Neuronal stem cell (in vitro differentiated cells): ENCODE measurements at regions not wholly inside any gene's neighbourhood (a gene's known extent, or its start where the extent isn't known, plus 50 kb on each side); places are given as distances from the start of the nearest gene placed in this dataset.

Experiments used
- DNase-seq: peaks from one replicate; pipeline ENCODE4 v3.0.0-alpha.2; 2013; ENCODE audit warnings: low spot score
- H2AFZ ChIP-seq: one replicate; pipeline ENCODE4 v1.6.1; 2013; ENCODE audit warnings: mild to moderate bottlenecking, low read length, inconsistent platforms
- H2AK5ac ChIP-seq: 2 replicates; pipeline ENCODE4 v1.6.1; 2013; ENCODE audit warnings: low read depth, mild to moderate bottlenecking, inconsistent platforms, low read length, moderate library complexity, mixed read lengths
- H2BK120ac ChIP-seq: 2 replicates; pipeline ENCODE4 v1.6.1; 2013; ENCODE audit warnings: low read depth, mild to moderate bottlenecking, inconsistent platforms, low read length, moderate library complexity, mixed read lengths
- H2BK12ac ChIP-seq: one replicate; pipeline ENCODE4 v1.6.1; 2013; ENCODE audit warnings: low read length, inconsistent platforms
- H2BK15ac ChIP-seq: 2 replicates; pipeline ENCODE4 v1.6.1; 2013; ENCODE audit warnings: mild to moderate bottlenecking, low read length, inconsistent platforms, mixed read lengths
- H2BK5ac ChIP-seq: one replicate; pipeline ENCODE4 v1.6.1; 2013; ENCODE audit warnings: inconsistent platforms, mild to moderate bottlenecking, low read length, moderate library complexity
- H3K14ac ChIP-seq: one replicate; pipeline ENCODE4 v1.6.1; 2013; ENCODE audit warnings: low read length, inconsistent platforms
- H3K18ac ChIP-seq: 2 replicates; pipeline ENCODE4 v1.6.1; 2013; ENCODE audit warnings: low read length, inconsistent platforms
- H3K23ac ChIP-seq: 2 replicates; pipeline ENCODE4 v1.6.1; 2013; ENCODE audit warnings: low read depth, mild to moderate bottlenecking, mixed read lengths, low read length, inconsistent platforms; ENCODE audit not compliant: poor library complexity
- H3K27ac ChIP-seq: replicated peaks from 3 replicates; pipeline ENCODE4 v1.5.1; 2013; ENCODE audit warnings: low read length, inconsistent platforms
- H3K27me3 ChIP-seq, 3 experiments: 2 replicates each; pipeline ENCODE4 v1.6.1; 2013; ENCODE audit warnings: low read length in 3 of 3, mild to moderate bottlenecking in 2 of 3, inconsistent platforms in 1 of 3, low read depth in 1 of 3, mixed read lengths in 1 of 3, moderate library complexity in 1 of 3; ENCODE audit not compliant: control insufficient read depth in 3 of 3, insufficient read depth in 3 of 3
- H3K36me3 ChIP-seq, 2 donors: replicated peaks in 1 of 2; 2 replicates each; pipeline ENCODE4 v1.6.1; 2013; ENCODE audit warnings: low read length in 2 of 2; ENCODE audit not compliant: control insufficient read depth in 2 of 2, insufficient read depth in 2 of 2
- H3K4ac ChIP-seq: 2 replicates; pipeline ENCODE4 v1.6.1; 2013; ENCODE audit warnings: inconsistent platforms, mild to moderate bottlenecking, low read length, moderate library complexity
- H3K4me1 ChIP-seq, 2 donors: 1 replicate in 1 of 2; 2 replicates in 1 of 2; pipeline ENCODE4 v1.6.1; 2013; ENCODE audit warnings: low read length in 2 of 2, low read depth in 1 of 2; ENCODE audit not compliant: control insufficient read depth in 2 of 2, insufficient read depth in 1 of 2
- H3K4me2 ChIP-seq: one replicate; pipeline ENCODE4 v1.6.1; 2013; ENCODE audit warnings: mild to moderate bottlenecking, low read length, inconsistent platforms; ENCODE audit not compliant: insufficient read depth, poor library complexity, severe bottlenecking
- H3K4me3 ChIP-seq, 2 donors: 2 replicates each; pipeline ENCODE4 v1.5.1; 2013; ENCODE audit warnings: low read length in 2 of 2, mild to moderate bottlenecking in 2 of 2, inconsistent platforms in 1 of 2, moderate library complexity in 1 of 2
- H3K79me1 ChIP-seq: one replicate; pipeline ENCODE4 v1.6.1; 2013; ENCODE audit warnings: low read depth, mild to moderate bottlenecking, inconsistent platforms, low read length, moderate library complexity
- H3K9ac ChIP-seq: one replicate; pipeline ENCODE4 v1.6.1; 2013; ENCODE audit warnings: mild to moderate bottlenecking, low read depth, low read length, inconsistent platforms; ENCODE audit not compliant: poor library complexity
- H3K9me3 ChIP-seq, 2 donors: replicated peaks in 1 of 2; 2 replicates each; pipeline versions ENCODE3 to v1.6.1; 2013; ENCODE audit warnings: low read length in 2 of 2, mild to moderate bottlenecking in 2 of 2, inconsistent platforms in 1 of 2, low read depth in 1 of 2, mixed read lengths in 1 of 2, moderate library complexity in 1 of 2; ENCODE audit not compliant: control insufficient read depth in 2 of 2, insufficient read depth in 1 of 2
- H4K8ac ChIP-seq: one replicate; pipeline ENCODE4 v1.6.1; 2013; ENCODE audit warnings: low read depth, mild to moderate bottlenecking, inconsistent platforms, low read length, moderate library complexity
- H4K91ac ChIP-seq: one replicate; pipeline ENCODE4 v1.6.1; 2013; ENCODE audit warnings: low read length, low read depth, mild to moderate bottlenecking, inconsistent platforms; ENCODE audit not compliant: poor library complexity
- WGBS, 2 donors: extraction: QIAGEN DNeasy Blood & Tissue Kit; methylation state at CpG; one replicate each; pipeline ENCODE4 v1.1.7; 2013; ENCODE audit warnings: missing lambda C conversion rate in 2 of 2, mixed read lengths in 1 of 2; ENCODE audit not compliant: insufficient read length in 2 of 2, insufficient replicate concordance in 1 of 2; ENCODE audit errors: extremely low coverage in 2 of 2; 5-methylcytosine and 5-hydroxymethylcytosine counted together

DNA sequence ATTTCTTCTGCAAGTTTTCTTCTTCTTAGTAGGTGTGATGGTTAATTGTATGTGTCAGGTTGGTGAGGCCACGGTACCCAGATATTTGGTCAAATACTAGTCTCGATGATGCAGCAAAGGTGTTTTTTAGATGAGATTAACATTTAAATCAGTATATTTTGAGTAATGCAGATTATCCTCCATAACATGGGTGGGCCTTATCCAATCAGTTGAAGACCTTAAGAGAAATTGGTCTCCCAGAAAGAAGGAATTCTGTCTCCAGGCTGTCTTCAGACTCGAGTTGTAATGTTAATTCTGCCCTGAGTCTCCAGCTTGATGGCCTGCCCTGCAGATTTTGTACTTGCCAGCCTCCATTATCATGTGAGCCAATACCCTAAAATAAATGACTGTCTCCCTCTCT lies 122.5 kb upstream of the TSPAN5 start:
- WGBS, 2 donors, result no CpG with 5 or more reads among the region's 3 CpGs
- H3K27me3 ChIP-seq, result peaks cover 0 to 2% (median 0%) of the 10 kb centered on the region in 3 experiments

GRCh38 chr4:98779088-98779487 lies 120.7 kb upstream of the TSPAN5 start:
- no peak for DNase-seq
- peaks cover 0 to 2% (median 0%) of the 10 kb centered on the region in 3 experiments for H3K27me3 ChIP-seq
- H2BK15ac ChIP-seq, result no peak overlapping the region
- H3K27ac ChIP-seq, result no peak overlapping the region
- H3K4me3 ChIP-seq, result no peak overlapping the region
- H3K36me3 ChIP-seq, result no peaks in the 10 kb centered on the region
- WGBS, 2 donors, result no CpG with 5 or more reads among the region's 3 CpGs
- no peak overlapping the region for H4K91ac ChIP-seq
- peaks cover 0 to 2% of the 10 kb centered on the region in 2 donors for H3K4me1 ChIP-seq
- H4K8ac ChIP-seq, result no peak overlapping the region
- H3K79me1 ChIP-seq, result no peaks in the 10 kb centered on the region
- H2AFZ ChIP-seq, result no peak overlapping the region
- H3K23ac ChIP-seq, result no peak overlapping the region
- no peak overlapping the region for H3K4ac ChIP-seq
- H3K9me3 ChIP-seq, result no peaks in the 10 kb centered on the region
- no peak overlapping the region for H2BK5ac ChIP-seq
- H2BK120ac ChIP-seq, result no peak overlapping the region
- H3K4me2 ChIP-seq, result no peak overlapping the region
- no peak overlapping the region for H2AK5ac ChIP-seq
- H3K14ac ChIP-seq, result no peak overlapping the region
- H2BK12ac ChIP-seq, result no peak overlapping the region
- no peak overlapping the region for H3K18ac ChIP-seq
- H3K9ac ChIP-seq, result no peak overlapping the region

More for the DNA sequence above, 122.5 kb upstream of the TSPAN5 start:
- no peak overlapping the region for H2BK5ac ChIP-seq
- no peaks in the 10 kb centered on the region for H3K9me3 ChIP-seq
- H2AK5ac ChIP-seq, result no peak overlapping the region
- H3K79me1 ChIP-seq, result no peaks in the 10 kb centered on the region
- H2BK120ac ChIP-seq, result no peak overlapping the region
- no peak overlapping the region for H3K18ac ChIP-seq
- no peak overlapping the region for H3K4me3 ChIP-seq
- H3K4ac ChIP-seq, result no peak overlapping the region
- H2BK12ac ChIP-seq, result no peak overlapping the region
- no peak overlapping the region for H4K91ac ChIP-seq
- H3K9ac ChIP-seq, result no peak overlapping the region
- no peak overlapping the region for H3K14ac ChIP-seq
- no peak overlapping the region for H3K4me2 ChIP-seq
- no peak overlapping the region for H3K23ac ChIP-seq
- H3K27ac ChIP-seq, result no peak overlapping the region
- DNase-seq, result no peak
- no peak overlapping the region for H2BK15ac ChIP-seq
- no peak overlapping the region for H4K8ac ChIP-seq
- H3K4me1 ChIP-seq, result peaks cover 0 to 2% of the 10 kb centered on the region in 2 donors
- no peaks in the 10 kb centered on the region for H3K36me3 ChIP-seq
- H2AFZ ChIP-seq, result no peak overlapping the region

- H2AK5ac ChIP-seq, result no peak overlapping the region
- peaks cover 0 to 2% of the 10 kb centered on the region in 2 donors for H3K4me1 ChIP-seq
- H2AFZ ChIP-seq, result no peak overlapping the region
- no peak overlapping the region for H3K14ac ChIP-seq
- no peak overlapping the region for H2BK5ac ChIP-seq
- no peak overlapping the region for H2BK15ac ChIP-seq
- H4K8ac ChIP-seq, result no peak overlapping the region
- WGBS, 2 donors, result no CpG with 5 or more reads among the region's 4 CpGs
- no peak overlapping the region for H3K4me2 ChIP-seq
- H3K9me3 ChIP-seq, result no peaks in the 10 kb centered on the region
- no peak overlapping the region for H3K4ac ChIP-seq
- H3K4me3 ChIP-seq, result no peak overlapping the region
- no peak overlapping the region for H3K23ac ChIP-seq
- no peak overlapping the region for H3K27ac ChIP-seq
- no peaks in the 10 kb centered on the region for H3K79me1 ChIP-seq
- H3K18ac ChIP-seq, result no peak overlapping the region
- peaks cover 0 to 2% (median 0%) of the 10 kb centered on the region in 3 experiments for H3K27me3 ChIP-seq
- no peaks in the 10 kb centered on the region for H3K36me3 ChIP-seq
- H3K9ac ChIP-seq, result no peak overlapping the region
- H2BK12ac ChIP-seq, result no peak overlapping the region
- H2BK120ac ChIP-seq, result no peak overlapping the region
- no peak for DNase-seq
- H4K91ac ChIP-seq, result no peak overlapping the region
Observed at GRCh38 chr4:98778206-98778605, 119.8 kb upstream of the TSPAN5 start.

GRCh38 chr4:98775672-98776071 lies 117.3 kb upstream of the TSPAN5 start:
- Histone ChIP-seq H3K4ac (no peak overlapping the region), H3K18ac (no peak overlapping the region), H2AFZ (no peak overlapping the region), H4K8ac (no peak overlapping the region), H3K4me3 (no peak overlapping the region), H2BK15ac (no peak overlapping the region), H2BK120ac (no peak overlapping the region), H3K23ac (no peak overlapping the region), H3K79me1 (no peaks in the 10 kb centered on the region), H3K4me1 (peaks cover 0 to 7% of the 10 kb centered on the region in 2 donors), H2BK5ac (no peak overlapping the region), H3K36me3 (no peaks in the 10 kb centered on the region), H3K9ac (no peak overlapping the region), H3K9me3 (no peaks in the 10 kb centered on the region), H3K27me3 (peaks cover 0 to 2% (median 0%) of the 10 kb centered on the region in 3 experiments), H3K4me2 (no peak overlapping the region), H2BK12ac (no peak overlapping the region), H3K27ac (no peak overlapping the region), H3K14ac (no peak overlapping the region), H4K91ac (no peak overlapping the region), H2AK5ac (no peak overlapping the region)
- DNase-seq, result no peak
- no CpG with 5 or more reads among the region's 2 CpGs for WGBS, 2 donors
